ENCODE measurements at regions not wholly inside any gene's neighbourhood (a gene's known extent, or its start where the extent isn't known, plus 50 kb on each side); places are given as distances from the start of the nearest gene placed in this dataset.

GRCh38 chr12:17695495-17695894, 394.5 kb downstream of the RERGL start:
- no peak for TF ChIP-seq CTCF (IDR thresholded peaks at IDR 0.05; ENCODE audit: extremely low read depth, insufficient read depth, missing control alignments)

DNA sequence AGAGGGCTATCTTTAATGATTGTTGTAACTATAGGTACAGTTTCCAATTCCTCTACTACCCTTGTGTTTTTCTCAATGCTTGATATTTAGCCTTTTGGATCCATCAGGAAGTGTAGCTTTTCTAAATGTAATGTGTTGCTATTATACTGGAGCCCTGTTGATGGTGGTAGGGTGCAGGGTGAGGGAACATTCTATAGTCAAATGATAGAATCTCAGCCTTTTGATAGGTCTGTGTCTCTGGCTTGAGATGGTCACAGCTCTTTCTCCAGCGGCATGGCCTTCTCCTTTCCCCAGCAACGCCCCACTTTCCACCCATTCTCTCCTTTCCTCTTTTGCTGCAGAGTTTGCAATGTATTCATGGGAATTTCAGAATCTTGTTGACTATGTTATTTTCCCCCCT, 398.6 kb downstream of the RERGL start:
- no peak for DNase-seq (ENCODE audit: low spot score)
- in situ Hi-C loops (cut with MboI; ENCODE audit: low pct_unique_long_range_greater_than_20kb, low sequenced_read_pairs, unreplicated experiment): no loop called here
- TF ChIP-seq CTCF (IDR thresholded peaks at IDR 0.05; ENCODE audit: extremely low read depth, insufficient read depth, missing control alignments): no peak

More at GRCh38 chr12:17695495-17695894, 394.5 kb downstream of the RERGL start:
- no peak for DNase-seq (ENCODE audit: low spot score)
- in situ Hi-C loops (cut with MboI; ENCODE audit: low pct_unique_long_range_greater_than_20kb, low sequenced_read_pairs, unreplicated experiment): no loop called here

- in situ Hi-C loops (cut with MboI; ENCODE audit: low pct_unique_long_range_greater_than_20kb, low sequenced_read_pairs, unreplicated experiment): no loop called here
- no peak for DNase-seq (ENCODE audit: low spot score)
- no peak for TF ChIP-seq CTCF (IDR thresholded peaks at IDR 0.05; ENCODE audit: extremely low read depth, insufficient read depth, missing control alignments)
Observed at GRCh38 chr12:17680220-17680619, 409.8 kb downstream of the RERGL start.

GRCh38 chr12:17666641-17667324, 423.2 kb downstream of the RERGL start:
- in situ Hi-C loops (cut with MboI; ENCODE audit: low pct_unique_long_range_greater_than_20kb, low sequenced_read_pairs, unreplicated experiment): no loop called here
- DNase-seq (ENCODE audit: low spot score): no peak
- no peak for TF ChIP-seq CTCF (IDR thresholded peaks at IDR 0.05; ENCODE audit: extremely low read depth, insufficient read depth, missing control alignments)

- no peak for DNase-seq (ENCODE audit: low spot score)
- in situ Hi-C loops (cut with MboI; ENCODE audit: low pct_unique_long_range_greater_than_20kb, low sequenced_read_pairs, unreplicated experiment): no loop called here
Observed at GRCh38 chr12:17665839-17666238, 424.2 kb downstream of the RERGL start.

GRCh38 chr12:17661250-17661649, 428.7 kb downstream of the RERGL start:
- TF ChIP-seq CTCF (IDR thresholded peaks at IDR 0.05; ENCODE audit: extremely low read depth, insufficient read depth, missing control alignments): no peak
- in situ Hi-C loops (cut with MboI; ENCODE audit: low pct_unique_long_range_greater_than_20kb, low sequenced_read_pairs, unreplicated experiment): no loop called here
- no peak for DNase-seq (ENCODE audit: low spot score)

More at GRCh38 chr12:17665839-17666238, 424.2 kb downstream of the RERGL start:
- TF ChIP-seq CTCF (IDR thresholded peaks at IDR 0.05; ENCODE audit: extremely low read depth, insufficient read depth, missing control alignments): no peak
